Suprapubic skin (tissue), 4 donors: ENCODE measurements at regions not wholly inside any gene's neighbourhood (a gene's known extent, or its start where the extent isn't known, plus 50 kb on each side); places are given as distances from the start of the nearest gene placed in this dataset.
A peak's percentile ranks its signal among the peaks of the same experiment; 100 is the strongest.

Source experiments
- DNase-seq, 2 donors: peaks; one replicate each; pipeline ENCODE4 v3.0.0-alpha.2; 2019; ENCODE audit warnings: low spot score in 2 of 2
- H3K27ac ChIP-seq: fragments of 200-600 bp; sonication (generic); one replicate; pipeline ENCODE4 v1.5.1; 2019
- H3K27me3 ChIP-seq: fragments of 200-600 bp; sonication (generic); one replicate; pipeline ENCODE4 v1.5.1; 2019
- H3K36me3 ChIP-seq: fragments of 200-600 bp; sonication (generic); one replicate; pipeline ENCODE4 v1.5.1; 2019
- H3K4me1 ChIP-seq: fragments of 200-600 bp; sonication (generic); one replicate; pipeline ENCODE4 v1.5.1; 2019
- H3K4me3 ChIP-seq: fragments of 200-600 bp; sonication (generic); one replicate; pipeline ENCODE4 v1.5.1; 2019; ENCODE audit warnings: mild to moderate bottlenecking
- H3K9me3 ChIP-seq: fragments of 200-600 bp; sonication (generic); one replicate; pipeline ENCODE4 v1.5.1; 2019
- CTCF ChIP-seq, 2 donors: fragments of 200-600 bp in 1 of 2; fragments of 450-650 bp in 1 of 2; sonication (generic) in 1 of 2; IDR thresholded peaks; one replicate each; pipeline ENCODE4 v1.5.1; 2016 to 2019; ENCODE audit warnings: antibody characterized with exemption in 2 of 2, mild to moderate bottlenecking in 1 of 2, moderate library complexity in 1 of 2
- EP300 ChIP-seq: sonication (generic); formaldehyde crosslinking; IDR thresholded peaks from one replicate; pipeline ENCODE4 v1.6.1; 2017; ENCODE audit warnings: antibody characterized with exemption
- POLR2A ChIP-seq, 2 donors: fragments of 450-650 bp; IDR thresholded peaks; one replicate each; pipeline ENCODE4 v1.6.1; 2017; ENCODE audit warnings: antibody characterized with exemption in 2 of 2, mild to moderate bottlenecking in 2 of 2, moderate library complexity in 2 of 2
- POLR2AphosphoS5 ChIP-seq, 3 donors: sonication (generic); formaldehyde crosslinking; IDR thresholded peaks; one replicate each; pipeline ENCODE4 v1.6.1; 2017; ENCODE audit warnings: antibody characterized with exemption in 3 of 3
- WGBS: methylation state at CpG from one replicate; pipeline ENCODE4 v1.1.5; 2018; 5-methylcytosine and 5-hydroxymethylcytosine counted together

GRCh38 chr2:207258263-207258991, 92.7 kb upstream of the KLF7 start:
- 33% methylated on average over 6 of the region's 6 CpGs for WGBS
- Histone ChIP-seq H3K27ac (peak overlapping the region; percentile 26), H3K4me1 (peaks cover 58% of the 10 kb centered on the region)

GRCh38 chr2:207260021-207260420, 94.3 kb upstream of the KLF7 start:
- no peak for DNase-seq
- peaks cover 45% of the 10 kb centered on the region for H3K4me1 ChIP-seq
- 96% methylated on average over 2 of the region's 2 CpGs for WGBS
- H3K36me3 ChIP-seq: no peaks in the 10 kb centered on the region
- no peak overlapping the region for H3K4me3 ChIP-seq
- TF ChIP-seq POLR2AphosphoS5 (IDR thresholded peaks at IDR 0.05): no peak
- no peaks in the 10 kb centered on the region for H3K27me3 ChIP-seq
- no peak overlapping the region for H3K27ac ChIP-seq
- H3K9me3 ChIP-seq: no peaks in the 10 kb centered on the region

More at GRCh38 chr2:207258263-207258991, 92.7 kb upstream of the KLF7 start:
- Histone ChIP-seq H3K27me3 (no peaks in the 10 kb centered on the region), H3K9me3 (no peaks in the 10 kb centered on the region), H3K4me3 (no peak overlapping the region), H3K36me3 (no peaks in the 10 kb centered on the region)
- TF ChIP-seq POLR2AphosphoS5 (IDR thresholded peaks at IDR 0.05) (peak in 1 of 3 donors; percentile 48), EP300 (peak; percentile 53), POLR2A (IDR thresholded peaks at IDR 0.05) (no peak)
- no peak for DNase-seq

- TF ChIP-seq CTCF (IDR thresholded peaks at IDR 0.05) (no peak), EP300 (no peak), POLR2A (IDR thresholded peaks at IDR 0.05) (no peak), POLR2AphosphoS5 (IDR thresholded peaks at IDR 0.05) (no peak)
- Histone ChIP-seq H3K4me1 (peaks cover 35% of the 10 kb centered on the region), H3K4me3 (no peak overlapping the region), H3K9me3 (no peaks in the 10 kb centered on the region), H3K36me3 (no peaks in the 10 kb centered on the region), H3K27ac (no peak overlapping the region), H3K27me3 (no peaks in the 10 kb centered on the region)
- no peak for DNase-seq
- WGBS: 91% methylated on average over 4 of the region's 4 CpGs
Observed at GRCh38 chr2:207260947-207261346, 95.2 kb upstream of the KLF7 start.

- TF ChIP-seq EP300 (no peak), POLR2A (IDR thresholded peaks at IDR 0.05) (no peak), CTCF (IDR thresholded peaks at IDR 0.05) (no peak), POLR2AphosphoS5 (IDR thresholded peaks at IDR 0.05) (no peak)
- no peak for DNase-seq
- Histone ChIP-seq H3K27ac (no peak overlapping the region), H3K4me3 (no peak overlapping the region), H3K27me3 (no peaks in the 10 kb centered on the region), H3K9me3 (no peaks in the 10 kb centered on the region), H3K4me1 (peaks cover 3% of the 10 kb centered on the region), H3K36me3 (no peaks in the 10 kb centered on the region)
- WGBS: 68% methylated on average over 2 of the region's 2 CpGs
Observed at GRCh38 chr2:207264310-207264709, 98.6 kb upstream of the KLF7 start.

- H3K9me3 ChIP-seq: no peaks in the 10 kb centered on the region
- TF ChIP-seq EP300 (no peak), POLR2AphosphoS5 (IDR thresholded peaks at IDR 0.05) (no peak), POLR2A (IDR thresholded peaks at IDR 0.05) (no peak), CTCF (IDR thresholded peaks at IDR 0.05) (no peak)
- no peak overlapping the region for H3K4me3 ChIP-seq
- WGBS: 69% methylated on average over 2 of the region's 2 CpGs
- no peaks in the 10 kb centered on the region for H3K4me1 ChIP-seq
- DNase-seq: no peak
- H3K36me3 ChIP-seq: no peaks in the 10 kb centered on the region
- H3K27ac ChIP-seq: no peak overlapping the region
- H3K27me3 ChIP-seq: no peaks in the 10 kb centered on the region
Observed at GRCh38 chr2:207265332-207265731, 99.6 kb upstream of the KLF7 start.

GRCh38 chr2:207265869-207266268, 100.1 kb upstream of the KLF7 start:
- no peaks in the 10 kb centered on the region for H3K9me3 ChIP-seq
- no peak for DNase-seq
- H3K36me3 ChIP-seq: no peaks in the 10 kb centered on the region
- WGBS: 85% methylated on average over 6 of the region's 6 CpGs
- TF ChIP-seq EP300 (no peak), POLR2A (IDR thresholded peaks at IDR 0.05) (no peak), CTCF (IDR thresholded peaks at IDR 0.05) (no peak), POLR2AphosphoS5 (IDR thresholded peaks at IDR 0.05) (no peak)
- H3K4me3 ChIP-seq: no peak overlapping the region
- no peaks in the 10 kb centered on the region for H3K27me3 ChIP-seq
- no peak overlapping the region for H3K27ac ChIP-seq
- no peaks in the 10 kb centered on the region for H3K4me1 ChIP-seq
